ENCODE measurements at regions not wholly inside any gene's neighbourhood (a gene's known extent, or its start where the extent isn't known, plus 50 kb on each side); places are given as distances from the start of the nearest gene placed in this dataset.

DNA sequence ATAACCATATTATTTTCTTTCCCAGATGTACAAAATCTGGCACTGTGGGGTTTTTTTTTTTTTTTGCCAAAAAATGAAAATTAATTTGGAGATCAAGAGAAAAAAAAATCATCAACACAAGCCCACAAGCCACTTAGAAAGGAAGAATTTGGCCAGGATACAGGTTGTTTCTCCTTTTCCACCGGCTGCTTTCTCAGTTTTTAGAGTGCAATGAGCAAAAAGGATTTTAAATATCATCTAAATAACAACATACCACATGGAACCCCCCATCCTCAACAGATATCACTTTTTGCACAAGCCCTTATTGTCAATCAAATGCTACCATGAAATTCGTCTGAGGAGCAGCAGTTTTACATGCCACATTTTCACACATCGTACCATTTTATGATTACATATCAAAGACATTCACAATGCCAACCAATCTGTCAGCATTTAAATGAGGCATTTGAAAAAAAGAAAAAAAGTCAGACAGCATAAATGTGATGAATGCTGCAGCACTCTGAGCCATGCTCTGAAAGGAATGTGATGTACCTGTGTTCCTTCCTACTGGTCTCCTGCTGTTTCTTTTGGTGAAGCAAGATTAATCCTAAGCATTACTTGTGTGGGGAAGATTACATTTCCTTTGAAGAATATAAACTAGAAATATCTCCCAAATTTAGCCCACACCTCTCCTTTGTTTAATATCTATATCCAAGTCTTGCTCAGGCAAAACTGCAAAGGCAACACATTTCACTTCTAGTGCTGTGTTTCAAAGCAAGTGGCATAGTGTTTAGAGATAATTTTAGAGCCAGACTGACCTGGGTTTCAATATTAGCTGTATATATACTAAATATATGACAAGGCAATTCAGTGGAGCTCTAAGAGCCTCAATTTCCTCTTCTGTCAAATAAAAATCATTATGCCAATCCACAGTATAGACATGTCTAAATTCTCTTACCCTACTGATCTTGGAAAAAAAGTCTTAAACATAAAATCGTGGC lies 391.3 kb downstream of the CMPK2 start:
- H3K4me3 ChIP-seq (ENCODE audit: low read length), result no peak overlapping the region
- TF ChIP-seq, protein P1, sequence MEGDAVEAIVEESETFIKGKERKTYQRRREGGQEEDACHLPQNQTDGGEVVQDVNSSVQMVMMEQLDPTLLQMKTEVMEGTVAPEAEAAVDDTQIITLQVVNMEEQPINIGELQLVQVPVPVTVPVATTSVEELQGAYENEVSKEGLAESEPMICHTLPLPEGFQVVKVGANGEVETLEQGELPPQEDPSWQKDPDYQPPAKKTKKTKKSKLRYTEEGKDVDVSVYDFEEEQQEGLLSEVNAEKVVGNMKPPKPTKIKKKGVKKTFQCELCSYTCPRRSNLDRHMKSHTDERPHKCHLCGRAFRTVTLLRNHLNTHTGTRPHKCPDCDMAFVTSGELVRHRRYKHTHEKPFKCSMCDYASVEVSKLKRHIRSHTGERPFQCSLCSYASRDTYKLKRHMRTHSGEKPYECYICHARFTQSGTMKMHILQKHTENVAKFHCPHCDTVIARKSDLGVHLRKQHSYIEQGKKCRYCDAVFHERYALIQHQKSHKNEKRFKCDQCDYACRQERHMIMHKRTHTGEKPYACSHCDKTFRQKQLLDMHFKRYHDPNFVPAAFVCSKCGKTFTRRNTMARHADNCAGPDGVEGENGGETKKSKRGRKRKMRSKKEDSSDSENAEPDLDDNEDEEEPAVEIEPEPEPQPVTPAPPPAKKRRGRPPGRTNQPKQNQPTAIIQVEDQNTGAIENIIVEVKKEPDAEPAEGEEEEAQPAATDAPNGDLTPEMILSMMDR (IDR thresholded peaks at IDR 0.05; ENCODE audit: insufficient read depth, low read depth, low read length, missing control alignments), result no peak

DNA sequence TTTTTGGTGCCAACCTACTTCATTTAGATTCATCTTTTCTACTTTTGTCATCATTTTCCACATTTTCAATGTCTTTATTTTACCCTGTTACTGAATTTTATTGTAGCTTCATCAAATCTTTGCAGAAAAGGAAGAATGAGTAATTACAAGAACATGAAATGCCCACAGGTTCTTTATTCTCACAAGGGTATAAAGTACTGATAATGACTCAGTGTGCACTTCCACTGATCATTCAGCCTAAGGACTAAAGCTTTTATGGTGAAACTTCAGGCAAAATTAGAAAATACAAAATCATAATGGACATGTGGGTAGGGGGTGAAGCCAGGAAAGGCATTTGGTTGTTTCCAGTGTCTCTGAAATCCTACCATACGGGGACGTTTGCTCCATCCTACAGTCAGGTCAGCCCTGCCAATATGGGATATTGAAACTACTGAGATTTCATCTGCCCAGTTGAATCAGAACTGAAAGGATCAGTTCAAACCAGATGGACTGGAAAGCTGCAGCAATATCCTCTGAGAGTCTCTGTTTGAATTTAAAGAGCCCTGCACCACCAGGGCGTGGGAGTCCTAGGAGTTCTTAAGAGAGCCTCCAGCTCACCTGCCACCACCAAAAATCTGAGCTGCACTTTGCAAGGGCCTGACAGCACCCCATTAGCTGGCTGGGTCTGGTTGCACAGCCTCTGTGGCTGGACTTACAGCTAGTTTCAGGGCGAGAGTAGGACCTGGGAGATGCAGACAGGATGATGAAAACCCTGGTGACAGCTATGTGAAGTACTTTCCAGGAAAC lies 390.4 kb downstream of the CMPK2 start:
- DNase-seq (ENCODE audit: low read depth), result no peak
- TF ChIP-seq, protein P1 (IDR thresholded peaks at IDR 0.05; ENCODE audit: insufficient read depth, low read depth, low read length, missing control alignments), result no peak
- no peak overlapping the region for H3K4me3 ChIP-seq (ENCODE audit: low read length)

More for the DNA sequence above, 391.3 kb downstream of the CMPK2 start:
- no peak for DNase-seq (ENCODE audit: low read depth)

DNA sequence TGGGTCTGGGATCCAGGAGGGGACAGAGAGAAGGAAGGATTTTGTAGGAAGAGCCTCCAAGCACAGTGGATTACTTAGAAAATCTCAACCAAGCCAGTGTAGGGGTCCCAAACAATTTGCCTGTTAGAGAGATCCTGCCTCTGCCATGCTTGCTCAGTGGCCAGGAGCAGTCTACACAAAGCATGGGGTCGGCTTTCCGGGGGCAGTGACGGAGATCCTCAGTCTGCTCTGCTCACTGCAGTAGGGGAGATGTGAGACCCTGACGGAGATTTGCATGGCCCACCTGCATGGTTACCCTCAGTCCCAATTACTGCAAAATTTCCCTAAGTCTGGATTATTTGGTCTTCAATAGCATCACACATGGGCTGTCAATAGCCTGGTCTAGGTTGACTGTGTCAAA lies 385.2 kb downstream of the CMPK2 start:
- DNase-seq (ENCODE audit: low read depth), result no peak
- TF ChIP-seq, protein P1 (IDR thresholded peaks at IDR 0.05; ENCODE audit: insufficient read depth, low read depth, low read length, missing control alignments), result no peak
- no peak overlapping the region for H3K4me3 ChIP-seq (ENCODE audit: low read length)

DNA sequence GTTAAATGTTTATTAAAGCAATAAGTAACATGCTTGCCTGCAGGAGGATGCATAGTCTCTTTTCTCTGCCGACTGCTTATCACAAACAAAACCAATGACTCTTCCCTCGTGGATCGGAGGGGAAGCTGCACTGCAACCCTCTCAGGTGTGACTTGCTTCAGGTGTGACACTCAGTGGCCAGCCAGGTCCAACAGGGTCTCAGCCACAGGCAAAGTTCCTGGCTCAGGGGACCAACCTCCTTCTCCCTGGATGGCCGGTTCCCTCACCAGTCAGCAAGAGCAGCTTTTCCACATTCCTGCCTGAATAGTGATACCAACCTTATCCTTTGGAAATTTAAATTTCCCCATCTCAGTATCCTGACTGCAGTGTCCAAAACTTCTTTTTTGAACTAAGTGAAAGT lies 383.5 kb downstream of the CMPK2 start:
- no peak overlapping the region for H3K4me3 ChIP-seq (ENCODE audit: low read length)
- DNase-seq (ENCODE audit: low read depth), result no peak
- TF ChIP-seq, protein P1 (IDR thresholded peaks at IDR 0.05; ENCODE audit: insufficient read depth, low read depth, low read length, missing control alignments), result no peak

DNA sequence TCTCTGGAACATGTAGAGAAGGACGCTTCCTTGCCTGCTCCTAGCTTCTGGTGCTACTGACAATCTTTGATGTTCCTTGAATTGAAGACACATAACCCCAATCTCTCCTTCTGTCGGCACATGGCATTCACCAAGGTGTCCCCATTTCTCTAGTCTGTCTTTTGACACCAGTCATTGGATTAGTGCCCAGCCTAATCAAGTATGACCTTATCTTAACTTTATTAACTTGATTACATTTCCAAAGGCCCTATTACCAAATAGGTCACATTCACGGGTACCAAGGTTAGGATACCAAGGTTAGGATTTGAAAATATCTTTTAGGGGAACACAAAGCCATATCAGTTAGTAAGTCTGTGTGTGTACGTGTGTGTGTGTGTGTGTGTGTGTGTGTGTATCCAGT lies 377.9 kb downstream of the CMPK2 start:
- TF ChIP-seq, protein P1 (IDR thresholded peaks at IDR 0.05; ENCODE audit: insufficient read depth, low read depth, low read length, missing control alignments), result no peak
- no peak overlapping the region for H3K4me3 ChIP-seq (ENCODE audit: low read length)
- DNase-seq (ENCODE audit: low read depth), result no peak

DNA sequence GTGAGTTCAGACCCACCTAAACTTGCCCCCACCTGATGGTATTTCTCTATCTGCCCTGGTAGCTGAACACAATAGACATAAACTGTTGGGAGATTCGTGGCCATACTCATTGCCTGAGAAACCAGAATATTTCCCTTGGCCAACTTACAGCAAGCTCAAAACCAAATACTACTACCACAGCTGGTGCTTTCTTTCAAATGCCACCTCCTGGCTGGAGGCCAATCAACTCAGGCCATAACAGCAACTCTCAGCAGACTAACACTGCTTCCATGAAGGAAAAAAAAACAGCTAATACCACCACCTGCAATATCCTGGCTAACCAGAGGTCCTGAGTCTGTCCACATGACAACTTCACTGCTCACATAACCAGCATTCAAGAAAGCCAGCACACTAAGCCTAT lies 373.1 kb downstream of the CMPK2 start:
- TF ChIP-seq, protein P1 (IDR thresholded peaks at IDR 0.05; ENCODE audit: insufficient read depth, low read depth, low read length, missing control alignments), result no peak
- H3K4me3 ChIP-seq (ENCODE audit: low read length), result no peak overlapping the region
- DNase-seq (ENCODE audit: low read depth), result no peak
